Liver (tissue), 8 donors: ENCODE measurements at regions not wholly inside any gene's neighbourhood (a gene's known extent, or its start where the extent isn't known, plus 50 kb on each side); places are given as distances from the start of the nearest gene placed in this dataset.

Experiments
- DNase-seq: peaks from one replicate; pipeline ENCODE4 v3.0.0-alpha.2; 2017; ENCODE audit warnings: low spot score
- H3K27ac ChIP-seq, 2 donors: one replicate each; pipeline ENCODE4 v1.7.0; 2013; ENCODE audit warnings: inconsistent platforms in 2 of 2, low read length in 2 of 2, control low read depth in 1 of 2, low read depth in 1 of 2, mild to moderate bottlenecking in 1 of 2
- H3K27me3 ChIP-seq, 4 donors: one replicate each; pipeline versions ENCODE4 v1.6.1 to v1.7.0; 2013; ENCODE audit warnings: low read length in 3 of 4, inconsistent platforms in 1 of 4, mild to moderate bottlenecking in 1 of 4, moderate library complexity in 1 of 4; ENCODE audit not compliant: control insufficient read depth in 4 of 4, insufficient read depth in 4 of 4
- H3K36me3 ChIP-seq, 4 donors: one replicate each; pipeline versions ENCODE4 v1.6.1 to v1.7.0; 2013; ENCODE audit warnings: low read length in 3 of 4, mild to moderate bottlenecking in 3 of 4, low read depth in 1 of 4, moderate library complexity in 1 of 4; ENCODE audit not compliant: control insufficient read depth in 4 of 4, insufficient read depth in 3 of 4
- H3K4me1 ChIP-seq, 4 donors: one replicate each; pipeline versions ENCODE4 v1.6.1 to v1.7.0; 2013; ENCODE audit warnings: low read length in 3 of 4, mild to moderate bottlenecking in 3 of 4, moderate library complexity in 1 of 4; ENCODE audit not compliant: control insufficient read depth in 4 of 4, insufficient read depth in 4 of 4
- H3K4me3 ChIP-seq, 3 donors: one replicate each; pipeline versions ENCODE4 v1.6.1 to v1.7.0; 2013; ENCODE audit warnings: low read length in 3 of 3, control low read depth in 1 of 3, low read depth in 1 of 3, mild to moderate bottlenecking in 1 of 3
- H3K9ac ChIP-seq, 2 donors: one replicate each; pipeline ENCODE4 v1.7.0; 2013; ENCODE audit warnings: low read length in 2 of 2, mild to moderate bottlenecking in 2 of 2, moderate library complexity in 2 of 2, control low read depth in 1 of 2, low read depth in 1 of 2
- H3K9me3 ChIP-seq, 4 donors: one replicate each; pipeline versions ENCODE4 v1.6.1 to v1.7.0; 2013; ENCODE audit warnings: low read length in 3 of 4; ENCODE audit not compliant: control insufficient read depth in 4 of 4
- EGR1 ChIP-seq, 2 donors: IDR thresholded peaks; 2 replicates each; pipeline ENCODE4 v1.6.1; 2016 to 2018; ENCODE audit warnings: antibody characterized with exemption in 2 of 2, low read depth in 2 of 2
- FOXA1 ChIP-seq: IDR thresholded peaks from 2 replicates; pipeline ENCODE4 v1.6.1; 2016; ENCODE audit warnings: antibody characterized with exemption
- GABPA ChIP-seq, 2 donors: IDR thresholded peaks in 1 of 2; conservative IDR thresholded peaks in 1 of 2; 2 replicates each; pipeline ENCODE4 v1.6.1; 2016; ENCODE audit warnings: antibody characterized with exemption in 2 of 2, mild to moderate bottlenecking in 1 of 2, moderate library complexity in 1 of 2
- HNF4A ChIP-seq, 2 donors: conservative IDR thresholded peaks; 2 replicates each; pipeline ENCODE4 v1.6.1; 2016; ENCODE audit warnings: antibody characterized with exemption in 2 of 2, mild to moderate bottlenecking in 2 of 2
- HNF4G ChIP-seq: IDR thresholded peaks from 2 replicates; pipeline ENCODE4 v1.6.1; 2016; ENCODE audit warnings: antibody characterized with exemption
- JUND ChIP-seq, 2 donors: IDR thresholded peaks; 2 replicates each; pipeline ENCODE4 v1.6.1; 2016; ENCODE audit warnings: antibody characterized with exemption in 2 of 2
- MAX ChIP-seq: IDR thresholded peaks from 2 replicates; pipeline ENCODE4 v1.6.1; 2016; ENCODE audit warnings: antibody characterized with exemption
- RAD21 ChIP-seq, 2 donors: IDR thresholded peaks; 2 replicates each; pipeline ENCODE4 v1.6.1; 2016; ENCODE audit warnings: antibody characterized with exemption in 2 of 2, mild to moderate bottlenecking in 2 of 2
- RXRA ChIP-seq, 2 donors: IDR thresholded peaks; 2 replicates each; pipeline ENCODE4 v1.6.1; 2017 to 2018; ENCODE audit warnings: antibody characterized with exemption in 2 of 2, mild to moderate bottlenecking in 1 of 2
- TAF1 ChIP-seq: conservative IDR thresholded peaks from 2 replicates; pipeline ENCODE4 v1.6.1; 2016; ENCODE audit warnings: antibody characterized with exemption, mild to moderate bottlenecking
- YY1 ChIP-seq: IDR thresholded peaks from 2 replicates; pipeline ENCODE4 v1.6.1; 2016; ENCODE audit warnings: antibody characterized with exemption, mild to moderate bottlenecking
- ZBTB33 ChIP-seq: IDR thresholded peaks from 2 replicates; pipeline ENCODE4 v1.6.1; 2016; ENCODE audit warnings: antibody characterized with exemption
- WGBS: extraction: QIAGEN DNeasy Blood & Tissue Kit; methylation state at CpG from one replicate; pipeline ENCODE4 v1.1.7; 2013; 5-methylcytosine and 5-hydroxymethylcytosine counted together
- TF ChIP-seq, protein P1 (sequence below): IDR thresholded peaks from 2 replicates; pipeline ENCODE4 v1.6.1; 2016; ENCODE audit warnings: antibody characterized with exemption, mild to moderate bottlenecking
- TF ChIP-seq, protein P2 (sequence below): fragments of 150-350 bp; IDR thresholded peaks from 2 replicates; pipeline ENCODE4 v1.5.1; 2017; ENCODE audit warnings: improper control_type of control experiment, low read depth, low read length; ENCODE audit not compliant: missing input control
- TF ChIP-seq, protein P3 (sequence below): IDR thresholded peaks from 2 replicates; pipeline ENCODE4 v1.6.1; 2016; ENCODE audit warnings: antibody characterized with exemption
- donor health status: healthy.
- donor health status: healthy.
- donor health status: healthy.
- donor health status: healthy.
- donor health status: healthy.

DNA sequence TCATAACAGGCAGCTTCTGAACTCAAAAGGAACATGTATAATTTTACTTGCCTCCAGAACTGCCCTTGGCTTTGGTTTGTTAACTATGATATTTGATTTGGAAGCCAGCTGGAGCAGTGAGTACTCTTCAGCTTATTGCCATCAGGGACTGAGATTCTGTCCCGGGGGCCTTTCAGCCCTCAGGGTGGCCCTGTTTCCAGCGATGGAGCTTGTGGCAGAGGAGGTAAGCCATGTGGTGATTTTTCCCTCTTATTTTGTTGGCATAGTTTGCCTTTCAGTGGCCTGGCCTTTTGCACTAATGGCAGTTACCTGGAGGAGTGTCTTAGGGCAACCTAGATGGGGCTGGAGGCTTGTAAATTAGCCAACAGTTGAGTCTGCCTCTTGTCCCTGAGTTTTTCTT is 1955.0 kb upstream of the LRRTM1 start:
- H3K9ac ChIP-seq: no peak overlapping the region
- H3K9me3 ChIP-seq: no peaks in the 10 kb centered on the region
- H3K27ac ChIP-seq: no peak overlapping the region
- no peak for DNase-seq
- H3K4me3 ChIP-seq: no peak overlapping the region
- no peak for TF ChIP-seq HNF4G
- no peak for TF ChIP-seq GABPA (IDR thresholded peaks at IDR 0.05 in 1 of 2, conservative IDR thresholded peaks at IDR 0.05 in 1 of 2)
- TF ChIP-seq, protein P1, sequence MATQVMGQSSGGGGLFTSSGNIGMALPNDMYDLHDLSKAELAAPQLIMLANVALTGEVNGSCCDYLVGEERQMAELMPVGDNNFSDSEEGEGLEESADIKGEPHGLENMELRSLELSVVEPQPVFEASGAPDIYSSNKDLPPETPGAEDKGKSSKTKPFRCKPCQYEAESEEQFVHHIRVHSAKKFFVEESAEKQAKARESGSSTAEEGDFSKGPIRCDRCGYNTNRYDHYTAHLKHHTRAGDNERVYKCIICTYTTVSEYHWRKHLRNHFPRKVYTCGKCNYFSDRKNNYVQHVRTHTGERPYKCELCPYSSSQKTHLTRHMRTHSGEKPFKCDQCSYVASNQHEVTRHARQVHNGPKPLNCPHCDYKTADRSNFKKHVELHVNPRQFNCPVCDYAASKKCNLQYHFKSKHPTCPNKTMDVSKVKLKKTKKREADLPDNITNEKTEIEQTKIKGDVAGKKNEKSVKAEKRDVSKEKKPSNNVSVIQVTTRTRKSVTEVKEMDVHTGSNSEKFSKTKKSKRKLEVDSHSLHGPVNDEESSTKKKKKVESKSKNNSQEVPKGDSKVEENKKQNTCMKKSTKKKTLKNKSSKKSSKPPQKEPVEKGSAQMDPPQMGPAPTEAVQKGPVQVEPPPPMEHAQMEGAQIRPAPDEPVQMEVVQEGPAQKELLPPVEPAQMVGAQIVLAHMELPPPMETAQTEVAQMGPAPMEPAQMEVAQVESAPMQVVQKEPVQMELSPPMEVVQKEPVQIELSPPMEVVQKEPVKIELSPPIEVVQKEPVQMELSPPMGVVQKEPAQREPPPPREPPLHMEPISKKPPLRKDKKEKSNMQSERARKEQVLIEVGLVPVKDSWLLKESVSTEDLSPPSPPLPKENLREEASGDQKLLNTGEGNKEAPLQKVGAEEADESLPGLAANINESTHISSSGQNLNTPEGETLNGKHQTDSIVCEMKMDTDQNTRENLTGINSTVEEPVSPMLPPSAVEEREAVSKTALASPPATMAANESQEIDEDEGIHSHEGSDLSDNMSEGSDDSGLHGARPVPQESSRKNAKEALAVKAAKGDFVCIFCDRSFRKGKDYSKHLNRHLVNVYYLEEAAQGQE: no peak
- no peak for TF ChIP-seq FOXA1
- no peak for TF ChIP-seq EGR1 (IDR thresholded peaks at IDR 0.05; ENCODE audit: low read depth in 2 of 2)
- no peaks in the 10 kb centered on the region for H3K27me3 ChIP-seq
- no peaks in the 10 kb centered on the region for H3K36me3 ChIP-seq
- 82% methylated on average over 2 of the region's 2 CpGs for WGBS
- H3K4me1 ChIP-seq: no peaks in the 10 kb centered on the region

GRCh38 chr2:82257796-82258555 is 1953.4 kb upstream of the LRRTM1 start:
- H3K27ac ChIP-seq: no peak overlapping the region
- TF ChIP-seq YY1: no peak
- TF ChIP-seq RXRA (IDR thresholded peaks at IDR 0.05): no peak
- TF ChIP-seq, protein P2, sequence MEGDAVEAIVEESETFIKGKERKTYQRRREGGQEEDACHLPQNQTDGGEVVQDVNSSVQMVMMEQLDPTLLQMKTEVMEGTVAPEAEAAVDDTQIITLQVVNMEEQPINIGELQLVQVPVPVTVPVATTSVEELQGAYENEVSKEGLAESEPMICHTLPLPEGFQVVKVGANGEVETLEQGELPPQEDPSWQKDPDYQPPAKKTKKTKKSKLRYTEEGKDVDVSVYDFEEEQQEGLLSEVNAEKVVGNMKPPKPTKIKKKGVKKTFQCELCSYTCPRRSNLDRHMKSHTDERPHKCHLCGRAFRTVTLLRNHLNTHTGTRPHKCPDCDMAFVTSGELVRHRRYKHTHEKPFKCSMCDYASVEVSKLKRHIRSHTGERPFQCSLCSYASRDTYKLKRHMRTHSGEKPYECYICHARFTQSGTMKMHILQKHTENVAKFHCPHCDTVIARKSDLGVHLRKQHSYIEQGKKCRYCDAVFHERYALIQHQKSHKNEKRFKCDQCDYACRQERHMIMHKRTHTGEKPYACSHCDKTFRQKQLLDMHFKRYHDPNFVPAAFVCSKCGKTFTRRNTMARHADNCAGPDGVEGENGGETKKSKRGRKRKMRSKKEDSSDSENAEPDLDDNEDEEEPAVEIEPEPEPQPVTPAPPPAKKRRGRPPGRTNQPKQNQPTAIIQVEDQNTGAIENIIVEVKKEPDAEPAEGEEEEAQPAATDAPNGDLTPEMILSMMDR: no peak
- TF ChIP-seq HNF4A (conservative IDR thresholded peaks at IDR 0.05): no peak
- TF ChIP-seq, protein P1: no peak
- no peak for TF ChIP-seq ZBTB33
- TF ChIP-seq JUND (IDR thresholded peaks at IDR 0.05): no peak
- TF ChIP-seq RAD21 (IDR thresholded peaks at IDR 0.05): no peak
- TF ChIP-seq, protein P3, sequence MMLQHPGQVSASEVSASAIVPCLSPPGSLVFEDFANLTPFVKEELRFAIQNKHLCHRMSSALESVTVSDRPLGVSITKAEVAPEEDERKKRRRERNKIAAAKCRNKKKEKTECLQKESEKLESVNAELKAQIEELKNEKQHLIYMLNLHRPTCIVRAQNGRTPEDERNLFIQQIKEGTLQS: no peak
- TF ChIP-seq TAF1: no peak
- no peak for TF ChIP-seq EGR1 (IDR thresholded peaks at IDR 0.05; ENCODE audit: low read depth in 2 of 2)
- TF ChIP-seq MAX: no peak
- no peak for TF ChIP-seq FOXA1
- no peak for TF ChIP-seq GABPA (IDR thresholded peaks at IDR 0.05 in 1 of 2, conservative IDR thresholded peaks at IDR 0.05 in 1 of 2)
- WGBS: 44% methylated on average over 2 of the region's 2 CpGs
- DNase-seq: no peak
- peaks cover 0 to 11% (median 0%) of the 10 kb centered on the region in 4 donors for H3K9me3 ChIP-seq
- no peak overlapping the region for H3K4me3 ChIP-seq
- no peaks in the 10 kb centered on the region for H3K27me3 ChIP-seq
- no peaks in the 10 kb centered on the region for H3K36me3 ChIP-seq
- no peak overlapping the region for H3K9ac ChIP-seq
- no peaks in the 10 kb centered on the region for H3K4me1 ChIP-seq
